T-helper 1 cell treated with Interleukin-12 subunit alpha and Interleukin-12 subunit beta and Interleukin-4 antibody, amounts not matched to agents 30 μg/mL and 1 μg/mL, for 36 hours (primary cell): ENCODE measurements at regions not wholly inside any gene's neighbourhood (a gene's known extent, or its start where the extent isn't known, plus 50 kb on each side); places are given as distances from the start of the nearest gene placed in this dataset.

ENCODE experiments used
- H3K27ac Mint-ChIP-seq: one replicate; pipeline ENCODE4 v1.8.0; 2021; ENCODE audit warnings: mild to moderate bottlenecking, mixed read lengths
- H3K27me3 Mint-ChIP-seq: one replicate; pipeline ENCODE4 v1.8.0; 2021; ENCODE audit warnings: low read depth, mixed read lengths
- H3K36me3 Mint-ChIP-seq: one replicate; pipeline ENCODE4 v1.8.0; 2021; ENCODE audit warnings: low read depth, mixed read lengths
- H3K4me1 Mint-ChIP-seq: one replicate; pipeline ENCODE4 v1.8.0; 2021; ENCODE audit warnings: low read depth, mixed read lengths
- H3K4me3 Mint-ChIP-seq: one replicate; pipeline ENCODE4 v1.8.0; 2021; ENCODE audit warnings: mild to moderate bottlenecking, moderate library complexity, mixed read lengths
- H3K9me3 Mint-ChIP-seq: one replicate; pipeline ENCODE4 v1.8.0; 2021; ENCODE audit warnings: mixed read lengths

GRCh38 chr1:4017636-4018365 is 117.7 kb upstream of the C1orf174 start:
- Mint-ChIP-seq H3K4me1 (no peaks in the 10 kb centered on the region), H3K36me3 (no peaks in the 10 kb centered on the region), H3K9me3 (no peaks in the 10 kb centered on the region), H3K27ac (no peak overlapping the region), H3K27me3 (no peaks in the 10 kb centered on the region), H3K4me3 (no peak overlapping the region)

- no peaks in the 10 kb centered on the region for H3K4me1 Mint-ChIP-seq
- no peaks in the 10 kb centered on the region for H3K9me3 Mint-ChIP-seq
- H3K27ac Mint-ChIP-seq: no peak overlapping the region
- H3K4me3 Mint-ChIP-seq: no peak overlapping the region
- H3K36me3 Mint-ChIP-seq: no peaks in the 10 kb centered on the region
- H3K27me3 Mint-ChIP-seq: no peaks in the 10 kb centered on the region
These were observed 118.5 kb upstream of the C1orf174 start for GRCh38 chr1:4018466-4019146.

- Mint-ChIP-seq H3K4me3 (no peak overlapping the region), H3K27me3 (no peaks in the 10 kb centered on the region), H3K4me1 (no peaks in the 10 kb centered on the region), H3K27ac (no peak overlapping the region), H3K9me3 (no peaks in the 10 kb centered on the region), H3K36me3 (no peaks in the 10 kb centered on the region)
These were observed 119.1 kb upstream of the C1orf174 start for GRCh38 chr1:4019147-4019521.

- Mint-ChIP-seq H3K27ac (no peak overlapping the region), H3K27me3 (no peaks in the 10 kb centered on the region), H3K9me3 (no peaks in the 10 kb centered on the region), H3K36me3 (no peaks in the 10 kb centered on the region), H3K4me3 (no peak overlapping the region), H3K4me1 (no peaks in the 10 kb centered on the region)
These were observed 119.7 kb upstream of the C1orf174 start for GRCh38 chr1:4019606-4020331.

GRCh38 chr1:4020449-4020848 is 120.4 kb upstream of the C1orf174 start:
- Mint-ChIP-seq H3K9me3 (no peaks in the 10 kb centered on the region), H3K4me3 (no peak overlapping the region), H3K36me3 (no peaks in the 10 kb centered on the region), H3K27ac (no peak overlapping the region), H3K4me1 (no peaks in the 10 kb centered on the region), H3K27me3 (no peaks in the 10 kb centered on the region)

GRCh38 chr1:4021136-4021973 is 121.3 kb upstream of the C1orf174 start:
- no peaks in the 10 kb centered on the region for H3K9me3 Mint-ChIP-seq
- H3K4me3 Mint-ChIP-seq: no peak overlapping the region
- no peaks in the 10 kb centered on the region for H3K4me1 Mint-ChIP-seq
- no peaks in the 10 kb centered on the region for H3K27me3 Mint-ChIP-seq
- no peak overlapping the region for H3K27ac Mint-ChIP-seq
- H3K36me3 Mint-ChIP-seq: no peaks in the 10 kb centered on the region

GRCh38 chr1:4021974-4022268 is 121.8 kb upstream of the C1orf174 start:
- no peaks in the 10 kb centered on the region for H3K4me1 Mint-ChIP-seq
- no peak overlapping the region for H3K4me3 Mint-ChIP-seq
- H3K9me3 Mint-ChIP-seq: no peaks in the 10 kb centered on the region
- H3K27me3 Mint-ChIP-seq: no peaks in the 10 kb centered on the region
- no peak overlapping the region for H3K27ac Mint-ChIP-seq
- no peaks in the 10 kb centered on the region for H3K36me3 Mint-ChIP-seq

GRCh38 chr1:4022715-4023114 is 122.6 kb upstream of the C1orf174 start:
- H3K36me3 Mint-ChIP-seq: no peaks in the 10 kb centered on the region

GRCh38 chr1:4023678-4024077 is 123.6 kb upstream of the C1orf174 start:
- H3K27ac Mint-ChIP-seq: no peak overlapping the region
- H3K9me3 Mint-ChIP-seq: no peaks in the 10 kb centered on the region
- no peaks in the 10 kb centered on the region for H3K36me3 Mint-ChIP-seq
- H3K4me3 Mint-ChIP-seq: no peak overlapping the region
- H3K4me1 Mint-ChIP-seq: no peaks in the 10 kb centered on the region
- H3K27me3 Mint-ChIP-seq: no peaks in the 10 kb centered on the region

More at GRCh38 chr1:4022715-4023114, 122.6 kb upstream of the C1orf174 start:
- Mint-ChIP-seq H3K4me1 (no peaks in the 10 kb centered on the region), H3K27ac (no peak overlapping the region), H3K27me3 (no peaks in the 10 kb centered on the region), H3K4me3 (no peak overlapping the region), H3K9me3 (no peaks in the 10 kb centered on the region)

- Mint-ChIP-seq H3K4me1 (no peaks in the 10 kb centered on the region), H3K27me3 (no peaks in the 10 kb centered on the region), H3K9me3 (no peaks in the 10 kb centered on the region), H3K36me3 (no peaks in the 10 kb centered on the region), H3K27ac (no peak overlapping the region), H3K4me3 (no peak overlapping the region)
These were observed 124.7 kb upstream of the C1orf174 start for GRCh38 chr1:4024811-4025210.

- Mint-ChIP-seq H3K27me3 (peaks cover 3% of the 10 kb centered on the region), H3K9me3 (no peaks in the 10 kb centered on the region), H3K36me3 (no peaks in the 10 kb centered on the region), H3K4me1 (no peaks in the 10 kb centered on the region), H3K27ac (no peak overlapping the region), H3K4me3 (no peak overlapping the region)
These were observed 125.7 kb upstream of the C1orf174 start for GRCh38 chr1:4025752-4026151.

- Mint-ChIP-seq H3K27ac (no peak overlapping the region), H3K36me3 (no peaks in the 10 kb centered on the region), H3K9me3 (peaks cover 3% of the 10 kb centered on the region), H3K27me3 (peaks cover 3% of the 10 kb centered on the region), H3K4me1 (no peaks in the 10 kb centered on the region), H3K4me3 (no peak overlapping the region)
These were observed 126.9 kb upstream of the C1orf174 start for GRCh38 chr1:4027008-4027407.

- H3K27me3 Mint-ChIP-seq: peaks cover 3% of the 10 kb centered on the region
- H3K4me3 Mint-ChIP-seq: no peak overlapping the region
- H3K9me3 Mint-ChIP-seq: peaks cover 3% of the 10 kb centered on the region
- H3K4me1 Mint-ChIP-seq: no peaks in the 10 kb centered on the region
- no peaks in the 10 kb centered on the region for H3K36me3 Mint-ChIP-seq
- no peak overlapping the region for H3K27ac Mint-ChIP-seq
These were observed 127.5 kb upstream of the C1orf174 start for GRCh38 chr1:4027492-4028138.

- Mint-ChIP-seq H3K36me3 (no peaks in the 10 kb centered on the region), H3K27ac (no peak overlapping the region), H3K4me1 (no peaks in the 10 kb centered on the region), H3K9me3 (peaks cover 3% of the 10 kb centered on the region), H3K4me3 (no peak overlapping the region), H3K27me3 (peaks cover 3% of the 10 kb centered on the region)
These were observed 128.0 kb upstream of the C1orf174 start for GRCh38 chr1:4028139-4028501.
